Endometrium (tissue), 2 donors: ENCODE measurements at regions not wholly inside any gene's neighbourhood (a gene's known extent, or its start where the extent isn't known, plus 50 kb on each side); places are given as distances from the start of the nearest gene placed in this dataset.
A peak's percentile ranks its signal among the peaks of the same experiment; 100 is the strongest.

Experiments used
- FAIRE-seq: peaks from 2 replicates; lab custom pipeline; 2012; peaks lifted over from hg19 to GRCh38; lab: Jason Lieb, UNC
- donor health status: control.
- donor health status: control.

DNA sequence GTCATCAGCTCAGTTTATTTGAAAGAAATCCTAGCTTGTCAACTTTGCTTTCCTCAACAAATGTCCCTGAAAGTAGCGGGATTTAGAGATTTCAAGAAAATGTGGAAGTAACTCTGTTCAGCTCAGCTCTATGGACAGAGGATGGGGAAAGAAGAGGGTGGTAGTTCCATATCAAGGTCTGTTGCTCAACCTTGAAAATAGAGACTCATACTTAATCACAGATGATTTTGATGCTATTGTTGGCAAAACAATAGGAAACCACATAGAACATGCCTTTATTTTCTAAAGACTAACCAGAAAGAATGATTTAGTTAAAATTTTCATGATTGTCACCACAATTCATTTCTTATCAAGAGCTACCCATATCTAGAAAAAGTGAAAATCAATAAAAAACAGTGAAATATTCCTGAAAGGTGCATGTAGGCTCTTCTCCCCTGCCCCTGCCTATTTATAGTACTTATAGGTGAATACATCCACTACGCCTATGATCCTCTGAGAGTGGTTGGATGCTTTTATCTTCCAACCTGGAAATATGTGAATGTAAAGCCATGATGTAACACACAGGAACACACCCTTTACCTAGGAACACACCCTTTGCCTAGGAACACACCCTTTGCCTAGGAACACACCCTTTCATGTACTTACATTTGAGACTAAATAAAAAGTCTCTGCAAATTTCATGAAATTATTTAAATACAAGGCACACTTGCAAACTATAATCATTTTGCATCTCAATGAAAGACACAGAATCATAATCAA is 65.8 kb downstream of the ETAA1 start:
- no peak for FAIRE-seq

DNA sequence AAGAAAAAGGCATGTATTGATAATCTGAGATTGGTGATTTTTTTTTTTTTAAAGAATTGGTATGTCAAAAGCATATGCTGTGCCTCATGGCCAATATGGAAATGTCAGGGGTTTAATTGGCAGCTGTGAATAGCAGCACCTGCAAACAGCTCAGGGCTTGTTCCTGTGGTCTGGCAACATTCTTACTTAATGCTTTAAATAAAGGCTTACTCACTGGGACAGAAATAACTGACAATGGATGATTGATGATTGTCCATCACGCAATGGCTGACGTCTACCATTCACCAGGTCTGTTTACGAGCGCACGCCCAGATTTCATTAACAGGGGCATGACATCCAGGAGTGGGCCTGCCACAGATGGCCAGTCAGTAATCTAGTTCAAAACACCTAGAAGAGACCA is 66.7 kb downstream of the ETAA1 start:
- FAIRE-seq: no peak

DNA sequence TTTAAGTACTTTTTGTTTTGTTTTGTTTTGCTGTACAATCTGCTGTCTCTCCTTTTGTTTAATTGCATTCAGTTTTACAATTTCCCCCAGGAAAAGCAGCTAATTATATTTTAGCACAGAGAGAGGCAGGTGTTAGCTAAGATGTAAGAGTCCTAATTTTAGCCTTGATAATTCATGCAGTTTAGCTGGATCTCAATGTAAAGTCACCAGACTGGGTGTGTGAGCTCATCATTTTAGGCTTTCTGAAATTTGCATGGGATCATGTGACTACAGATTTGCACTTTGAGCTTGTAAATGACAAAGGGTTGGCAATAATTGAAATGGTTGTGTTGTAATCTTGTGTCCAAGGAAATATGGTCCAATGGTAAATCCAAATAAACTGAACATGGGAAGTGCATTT is 68.5 kb downstream of the ETAA1 start:
- no peak for FAIRE-seq

DNA sequence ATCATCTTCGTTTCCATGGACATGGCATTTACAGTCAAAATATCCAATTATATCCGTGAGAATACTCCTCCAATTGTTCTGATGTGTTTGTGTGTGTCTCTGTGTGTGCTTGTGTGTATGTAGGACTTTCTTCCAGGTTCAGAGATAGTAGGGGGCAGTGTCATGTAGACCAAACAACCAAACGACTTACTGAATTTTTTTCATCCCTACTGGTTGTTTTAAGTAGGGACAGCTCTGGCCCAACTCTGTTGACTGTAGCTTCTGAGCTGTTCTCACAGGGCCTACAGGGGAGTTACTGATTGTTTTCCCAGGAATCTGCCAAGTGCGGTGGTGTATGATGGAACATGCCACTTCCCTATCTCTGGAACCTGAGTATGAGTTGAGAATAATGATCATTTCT is 69.6 kb downstream of the ETAA1 start:
- FAIRE-seq: no peak

DNA sequence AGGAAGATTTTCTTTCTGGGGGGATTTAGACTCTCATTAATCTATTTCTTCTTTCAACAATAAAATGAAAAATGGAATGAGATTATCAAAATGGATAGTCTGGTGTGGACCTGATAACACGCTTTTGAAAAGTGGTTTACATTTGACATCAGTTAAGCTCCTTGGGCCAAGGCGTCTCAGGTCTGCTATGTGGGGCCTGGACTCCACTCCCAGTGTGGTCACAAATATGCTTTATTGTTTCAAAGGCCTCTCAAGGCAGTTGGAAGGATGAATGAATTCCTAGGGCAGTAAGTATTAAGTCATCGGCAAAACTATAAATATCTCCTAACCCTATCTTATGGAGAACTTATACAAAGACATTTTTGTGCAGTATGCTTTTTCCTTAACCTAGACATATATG is 74.5 kb downstream of the ETAA1 start:
- FAIRE-seq: no peak

DNA sequence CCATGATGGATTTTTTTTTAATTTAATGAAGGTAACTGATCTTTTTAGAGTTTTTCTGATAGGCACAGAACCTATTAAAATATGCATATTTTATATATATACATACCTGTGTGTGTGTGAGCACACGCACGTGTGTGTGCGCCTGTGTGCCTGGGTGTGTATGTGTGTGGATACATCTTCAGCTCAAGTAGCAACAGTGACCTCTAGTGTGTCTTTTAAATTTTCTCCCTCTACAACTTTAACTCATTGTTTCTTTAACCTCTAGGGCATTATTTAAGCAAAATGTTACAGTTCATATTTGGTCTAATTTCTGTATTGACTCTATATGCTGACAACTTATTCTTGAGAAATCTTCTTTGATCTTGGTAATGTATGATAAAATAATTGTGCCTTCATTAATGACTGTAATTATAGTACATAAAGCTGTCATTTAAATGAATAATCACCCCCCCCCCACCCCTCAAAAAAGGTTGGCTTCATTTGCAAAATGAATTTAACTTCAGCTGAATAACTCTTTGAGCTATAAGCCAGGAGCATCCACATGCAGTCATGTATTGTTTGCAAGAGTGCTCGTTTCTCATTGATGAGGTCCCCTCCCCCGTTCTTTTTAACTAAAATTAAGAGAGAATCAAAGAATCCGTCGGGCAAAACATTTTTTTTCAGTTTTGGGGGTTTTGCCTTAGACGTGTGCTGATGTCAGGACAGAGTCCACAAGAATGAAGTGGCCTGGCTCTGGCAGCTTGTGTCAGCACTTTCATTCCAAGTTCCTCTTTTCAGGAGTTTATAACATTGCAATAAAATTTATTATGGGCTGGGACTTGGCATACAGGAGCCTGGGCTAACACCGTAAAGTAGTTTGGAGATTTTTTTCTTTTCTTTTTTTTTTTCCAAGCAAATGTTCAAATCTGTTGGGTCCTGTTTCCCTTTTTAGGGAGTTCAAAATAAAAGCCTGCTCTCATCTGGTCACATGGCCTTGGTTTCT is 80.0 kb downstream of the ETAA1 start:
- FAIRE-seq: peak; percentile 94

DNA sequence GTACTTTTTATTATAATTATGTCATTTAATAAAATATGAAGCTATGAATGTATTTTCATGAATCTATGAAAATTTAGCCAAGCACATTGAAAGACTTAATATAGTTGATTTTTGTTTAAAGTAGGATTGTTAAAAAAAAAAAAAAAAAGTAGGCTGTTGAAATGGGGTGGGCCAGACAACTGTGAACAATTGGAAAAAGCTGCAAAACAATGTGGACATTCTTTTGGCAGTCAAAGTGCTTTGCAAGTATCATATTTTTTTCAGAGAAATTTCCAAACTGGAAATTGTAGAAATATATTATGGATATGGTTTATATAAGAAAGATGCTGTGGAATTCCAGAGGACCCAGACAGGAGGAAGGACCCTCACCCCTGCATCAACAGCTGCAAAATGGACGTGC is 82.1 kb downstream of the ETAA1 start:
- FAIRE-seq: no peak

DNA sequence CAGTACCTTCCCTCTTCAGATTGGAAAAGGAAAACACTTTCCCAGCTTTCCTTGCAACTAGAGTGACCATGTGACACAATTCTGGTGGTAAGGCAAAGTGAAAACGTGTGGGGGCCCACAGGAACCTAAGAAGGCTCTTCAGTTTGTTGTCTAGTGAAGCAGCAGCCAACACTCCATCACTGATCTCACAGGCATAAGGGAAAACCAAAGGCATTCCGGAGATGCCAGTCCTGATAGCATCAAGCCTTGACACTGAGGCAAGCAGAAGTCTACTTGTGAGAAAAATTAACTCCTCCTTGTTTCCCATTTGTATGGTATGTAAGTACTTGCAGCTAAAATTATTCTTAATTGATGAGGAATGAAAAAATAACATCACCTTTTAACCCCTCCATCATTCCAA is 88.3 kb downstream of the ETAA1 start:
- no peak for FAIRE-seq

DNA sequence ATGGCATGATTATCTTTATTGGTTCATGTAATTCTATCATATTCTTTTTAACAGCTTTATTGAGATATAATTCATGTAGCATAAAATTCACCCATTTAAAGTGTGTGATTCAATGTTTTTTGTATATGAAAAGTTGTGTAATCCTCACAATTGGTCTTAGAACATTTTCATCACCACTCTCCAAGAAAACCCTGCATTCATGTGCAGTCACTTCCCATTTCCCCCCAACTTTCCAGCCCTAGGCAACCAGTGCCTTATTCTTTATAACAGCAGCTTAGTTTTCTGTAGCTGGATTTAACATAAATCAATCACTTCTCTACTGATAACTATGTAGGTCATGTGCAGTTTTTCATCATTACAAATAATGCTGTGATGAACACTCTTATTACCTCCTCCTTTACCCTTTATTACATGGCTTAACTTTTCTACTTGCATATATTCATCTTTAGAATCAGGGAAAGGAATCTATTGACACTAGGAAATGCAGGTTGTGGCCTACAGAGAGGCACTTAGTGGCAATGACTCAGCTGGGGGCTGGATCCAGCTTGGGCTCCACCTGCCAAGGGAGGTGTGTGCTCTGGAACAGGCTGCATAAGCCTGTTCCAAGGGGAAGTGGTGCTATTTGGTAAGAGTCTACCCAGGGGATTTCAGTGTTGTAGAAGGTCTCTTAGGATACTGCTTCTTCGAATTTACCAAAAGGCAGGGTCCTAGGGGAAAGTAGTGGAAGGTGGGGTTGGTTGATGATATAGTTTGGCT is 89.1 kb downstream of the ETAA1 start:
- no peak for FAIRE-seq

DNA sequence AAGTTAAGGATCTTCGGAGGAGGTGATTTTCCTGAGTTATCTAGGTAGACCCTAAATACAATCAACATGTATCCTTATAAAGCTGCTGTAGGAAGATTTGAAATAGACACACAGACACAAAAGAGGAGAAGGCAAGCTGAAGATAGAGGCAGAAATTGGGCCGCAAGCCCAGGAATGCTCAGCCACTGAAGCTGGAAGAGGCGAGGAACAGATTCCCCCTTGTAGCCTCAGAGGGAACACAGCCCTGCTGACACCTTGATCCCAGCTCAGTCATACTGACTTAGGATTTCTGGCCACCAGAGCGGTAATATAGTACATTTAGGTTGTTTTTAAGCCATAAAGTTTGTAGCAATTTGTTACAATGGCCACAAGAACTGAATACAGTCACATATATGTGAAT is 90.9 kb downstream of the ETAA1 start:
- no peak for FAIRE-seq

DNA sequence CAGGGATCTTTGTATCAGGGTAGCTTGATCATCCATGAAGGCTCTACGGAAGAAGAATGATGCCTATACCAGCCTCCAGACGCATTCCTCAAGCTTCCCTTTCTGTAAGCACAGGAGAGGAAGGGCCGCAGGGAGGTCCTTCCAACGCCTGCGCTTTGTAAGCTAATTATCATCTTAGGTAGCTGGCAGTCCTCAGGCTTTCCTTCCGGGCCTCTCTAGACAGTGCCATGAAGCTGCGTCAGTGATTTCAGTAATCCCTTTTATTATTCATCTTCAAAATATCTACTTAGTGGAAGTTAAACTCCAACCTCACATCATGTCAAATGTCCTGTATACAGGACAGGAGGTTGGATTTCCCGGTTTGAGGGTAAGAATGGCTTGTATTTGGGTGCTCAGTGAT is 92.3 kb downstream of the ETAA1 start:
- FAIRE-seq: no peak

DNA sequence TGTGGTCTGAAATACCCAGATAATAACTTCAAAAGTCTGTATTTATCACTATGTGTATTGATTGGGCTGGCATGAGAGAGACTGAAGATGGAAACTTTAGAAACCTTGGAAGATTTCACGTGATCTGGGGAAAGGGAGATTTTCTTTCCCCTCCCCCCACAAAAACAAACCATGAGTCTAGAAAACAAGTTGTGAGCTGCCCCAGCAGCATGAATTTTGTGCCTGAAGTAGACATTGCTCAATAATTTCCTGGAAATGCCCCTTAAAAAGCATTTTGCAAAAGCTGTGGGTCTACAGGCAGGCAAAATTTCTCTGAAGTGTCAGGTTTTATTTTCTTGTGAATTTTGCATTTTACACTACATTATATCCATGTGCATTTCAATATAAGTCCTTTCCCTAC is 101.8 kb downstream of the ETAA1 start:
- FAIRE-seq: no peak

DNA sequence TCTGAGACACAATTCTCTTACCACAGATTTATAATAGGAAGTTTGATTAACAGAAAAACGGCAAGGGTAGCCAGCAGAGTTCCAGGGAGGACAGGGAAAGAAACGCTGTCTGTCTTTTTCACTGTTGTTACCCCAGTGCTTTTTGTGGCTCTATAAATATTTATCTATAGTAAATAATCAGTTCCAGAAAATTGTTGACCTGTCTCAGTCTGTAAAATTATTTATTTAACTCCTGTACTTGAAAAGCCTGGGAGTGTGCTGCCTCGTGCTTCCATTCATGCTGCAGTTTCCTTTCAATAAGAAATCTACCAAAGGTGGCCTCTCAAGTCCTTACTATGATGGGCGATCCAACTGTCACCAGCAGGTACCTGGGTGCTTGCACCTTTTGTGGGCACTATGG is 102.9 kb downstream of the ETAA1 start:
- no peak for FAIRE-seq

DNA sequence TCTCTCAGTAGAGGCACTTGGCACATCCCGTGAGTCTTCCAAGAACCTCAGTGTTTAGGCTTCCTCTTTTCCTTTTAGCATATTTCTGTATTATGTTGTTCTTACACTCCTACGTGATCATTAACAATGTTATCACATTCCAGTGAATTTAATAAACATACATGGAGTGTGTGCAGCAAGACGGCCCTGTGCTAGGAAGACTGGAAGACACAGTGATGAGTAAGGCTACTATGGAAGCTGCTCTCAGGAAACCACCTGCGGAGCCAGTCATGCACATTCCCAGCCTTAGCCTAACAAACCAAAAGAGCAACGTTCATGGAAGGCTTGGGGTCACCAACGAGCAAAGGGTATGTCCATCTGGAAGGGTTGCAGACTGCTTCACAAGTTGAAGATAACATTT is 103.4 kb downstream of the ETAA1 start:
- FAIRE-seq: no peak

DNA sequence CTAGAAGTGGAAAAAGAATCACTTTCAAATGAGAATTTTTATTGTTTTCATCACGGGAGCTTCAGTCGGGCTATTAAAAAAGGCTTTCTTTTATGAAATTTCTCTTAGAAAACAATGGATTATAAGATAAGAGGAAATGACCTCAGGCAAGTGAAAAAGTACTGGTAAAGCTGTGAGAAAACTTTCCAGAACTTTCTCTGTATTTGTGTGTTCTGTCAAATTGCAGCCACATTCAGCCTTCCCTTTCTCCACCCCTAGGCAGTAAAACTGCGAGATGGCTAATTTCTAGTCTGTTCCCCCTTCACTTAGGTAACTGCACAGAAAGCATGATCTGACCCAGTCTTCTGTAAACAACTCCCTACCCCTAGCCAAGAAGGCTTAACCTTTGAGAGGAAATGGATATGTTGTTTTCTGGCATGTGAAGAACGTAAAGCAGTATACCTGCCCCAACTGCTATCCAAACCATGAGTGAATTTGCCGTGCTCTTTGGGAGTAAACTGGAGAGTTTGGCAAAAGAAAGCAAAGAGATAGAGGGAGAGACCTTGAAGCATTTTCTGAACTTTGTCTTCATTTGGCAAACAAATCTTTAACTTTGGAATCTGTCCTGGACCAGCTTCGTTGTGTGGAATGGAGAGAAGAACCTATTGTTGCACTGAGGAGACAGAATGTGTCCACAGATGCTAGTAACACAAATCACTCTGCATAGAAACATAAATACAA is 105.4 kb downstream of the ETAA1 start:
- FAIRE-seq: no peak

DNA sequence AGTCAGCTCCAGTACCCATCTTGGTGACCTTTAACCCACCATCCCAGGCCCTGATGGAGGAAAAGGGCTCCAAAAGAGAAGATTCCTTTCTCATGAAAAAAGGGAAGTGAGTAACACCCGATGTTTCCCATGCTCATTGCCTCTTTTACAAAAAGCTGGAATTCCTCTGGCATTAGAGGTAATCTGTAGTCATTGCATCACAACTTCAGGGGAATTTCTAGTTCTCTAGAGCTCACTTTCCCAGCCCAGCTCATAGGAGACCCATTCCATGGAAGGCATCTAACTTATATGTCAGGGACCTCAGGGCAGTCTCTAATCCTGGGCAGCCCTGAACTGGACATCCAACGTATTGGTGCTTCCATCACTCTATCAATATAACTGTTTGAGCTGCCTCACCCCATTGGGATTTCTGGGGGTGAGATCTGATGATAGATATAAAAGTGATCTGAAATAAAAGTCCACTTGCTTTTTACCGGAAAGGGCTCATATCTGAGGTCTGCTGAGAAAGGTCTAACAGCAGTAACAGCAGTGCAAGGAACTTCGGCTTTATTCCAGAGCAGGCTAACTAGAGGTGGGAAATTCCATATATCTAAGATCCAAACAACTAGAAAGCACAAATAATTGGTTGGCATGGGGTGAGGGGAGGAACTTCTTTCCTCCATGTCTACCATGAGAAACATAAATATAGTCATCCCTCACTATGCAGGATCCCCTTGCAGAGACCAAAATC is 106.1 kb downstream of the ETAA1 start:
- FAIRE-seq: no peak

DNA sequence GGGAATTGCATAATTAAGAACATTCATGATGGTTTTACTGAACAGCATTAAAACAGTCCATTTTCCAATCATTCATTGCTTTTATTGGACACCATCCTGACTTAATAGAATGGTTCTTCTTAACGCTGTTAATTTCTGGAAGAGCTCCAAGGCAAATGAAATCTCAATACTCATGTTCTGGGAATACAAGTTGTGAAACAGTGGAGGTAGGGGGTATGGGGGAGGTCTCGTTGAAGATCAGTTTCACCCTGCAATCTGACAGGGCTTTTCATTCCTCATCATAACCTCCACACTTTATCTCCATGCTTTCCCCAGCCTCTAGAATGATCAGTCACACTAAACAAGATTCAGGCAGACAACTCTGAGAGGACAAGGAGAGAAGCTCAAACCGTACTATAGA is 113.6 kb downstream of the ETAA1 start:
- FAIRE-seq: no peak

DNA sequence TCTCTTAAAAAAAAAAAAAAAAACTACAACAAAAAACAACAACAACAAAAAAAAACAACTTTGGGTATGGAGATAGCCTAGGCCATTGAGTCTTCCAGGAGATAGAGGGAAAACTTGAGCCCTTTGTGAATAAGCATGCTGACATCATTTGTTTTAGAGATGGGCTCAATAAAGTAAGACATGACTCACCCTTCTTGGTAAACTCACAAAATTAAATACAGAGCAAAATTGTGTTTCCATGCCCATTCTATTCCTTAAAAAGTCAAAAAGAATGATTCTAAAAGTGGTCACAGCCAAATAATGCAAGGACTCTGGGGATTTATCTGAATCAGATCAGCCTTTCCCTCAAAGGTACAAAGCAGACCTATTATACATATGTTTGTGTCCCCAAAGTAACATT is 117.4 kb downstream of the ETAA1 start:
- no peak for FAIRE-seq

DNA sequence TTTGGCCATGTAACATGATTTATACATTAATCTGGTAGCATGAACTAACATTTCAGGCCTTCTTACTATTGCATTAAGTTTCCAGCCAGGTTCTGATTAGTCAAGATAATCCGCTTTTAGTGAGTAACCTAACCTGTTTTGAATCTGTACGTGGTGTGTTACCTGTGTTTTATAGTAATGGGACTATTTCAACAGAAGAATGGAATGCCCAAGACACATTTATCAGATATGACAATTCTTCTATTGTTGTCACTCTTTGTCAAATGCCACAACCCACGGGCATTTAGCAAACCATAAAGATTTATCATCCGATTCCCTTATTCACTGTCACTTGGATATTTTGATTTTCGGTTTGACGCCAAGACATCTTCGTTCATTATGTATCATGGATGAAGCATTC is 117.9 kb downstream of the ETAA1 start:
- no peak for FAIRE-seq

DNA sequence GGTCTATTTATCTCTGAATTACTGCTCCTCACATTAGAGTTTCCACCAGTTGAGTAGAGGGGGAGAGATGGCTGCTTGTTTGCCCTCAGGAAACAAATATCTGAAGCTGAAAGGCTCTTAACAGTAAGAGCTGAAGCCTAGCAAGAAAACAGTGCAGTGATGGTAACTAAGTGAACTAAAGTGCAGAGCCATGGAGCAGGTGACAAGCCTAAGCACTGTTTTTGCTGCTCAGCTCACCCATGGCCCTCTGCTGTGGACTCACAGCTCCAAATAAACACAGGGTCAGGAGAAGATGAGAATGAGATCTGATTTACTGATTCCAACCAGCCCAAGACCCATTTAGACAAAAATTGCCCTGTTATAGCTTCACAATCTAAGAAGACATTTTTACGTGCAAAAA is 118.4 kb downstream of the ETAA1 start:
- FAIRE-seq: no peak

DNA sequence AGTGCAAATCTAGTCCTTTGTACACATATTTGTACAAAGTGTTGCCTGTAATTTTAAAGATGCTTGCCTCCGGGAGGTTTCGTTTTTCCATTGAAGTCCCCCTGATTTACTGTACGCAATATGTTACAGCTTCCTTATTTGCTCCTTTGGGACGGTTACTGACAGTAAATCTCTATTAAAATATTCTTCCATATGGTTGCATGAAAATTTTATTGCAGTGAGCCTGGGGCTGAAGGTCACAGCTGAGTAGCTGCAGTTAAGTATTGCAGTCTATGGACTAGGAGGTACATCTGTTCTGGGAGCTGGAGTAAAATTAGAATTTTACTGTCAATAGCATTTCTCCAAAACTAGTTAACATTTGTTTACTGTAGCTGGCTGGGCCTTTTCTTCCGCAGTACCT is 119.2 kb downstream of the ETAA1 start:
- FAIRE-seq: peak; percentile 93
